ENCODE measurements at regions not wholly inside any gene's neighbourhood (a gene's known extent, or its start where the extent isn't known, plus 50 kb on each side); places are given as distances from the start of the nearest gene placed in this dataset.
"Not testable (repeated sequence)": the region's sequence is repeated elsewhere in the genome, so short reads cannot be mapped to it uniquely, and the experiment has no call there.

- no peak for DNase-seq
Measured at GRCh38 chr3:35042210-35042991, 596.9 kb upstream of the ARPP21 start.

DNA sequence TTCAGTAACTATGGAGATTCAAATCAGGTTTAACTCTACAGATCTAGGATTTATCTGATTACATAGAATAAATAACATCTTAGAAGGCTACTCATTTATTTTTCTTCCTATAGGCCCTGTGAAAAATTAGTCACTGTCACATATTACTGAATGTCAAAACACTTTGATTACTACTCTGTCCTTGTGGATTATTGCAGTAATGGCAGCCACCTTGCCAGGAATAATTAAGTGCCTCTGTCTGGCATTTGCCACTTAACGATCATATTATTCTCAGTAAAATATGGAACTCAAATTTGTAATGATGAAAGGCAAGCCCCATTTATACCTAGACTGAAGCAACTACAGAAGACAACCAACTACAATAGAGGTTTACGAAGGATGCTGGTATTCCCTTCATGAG, 596.3 kb upstream of the ARPP21 start:
- DNase-seq, result no peak

DNA sequence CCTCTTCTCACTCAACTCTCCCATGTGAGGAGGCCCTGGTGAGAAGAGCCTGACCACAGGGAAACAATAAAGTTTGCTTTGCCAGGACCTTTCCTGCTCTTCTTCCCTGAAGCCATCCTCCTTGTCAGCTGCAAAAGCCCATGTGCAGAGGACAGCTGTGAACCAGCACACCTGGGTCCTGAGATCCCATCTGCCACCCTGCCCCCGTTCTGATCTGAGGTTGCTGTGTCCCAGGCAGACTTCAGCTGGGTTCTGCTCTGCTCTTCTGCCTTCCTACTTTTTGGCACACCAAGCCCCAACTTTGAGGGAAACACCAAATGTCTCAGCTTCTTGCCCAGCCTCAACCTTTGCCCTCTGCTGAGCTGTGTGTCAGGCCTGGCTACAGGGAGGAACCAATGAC, 595.1 kb upstream of the ARPP21 start:
- DNase-seq, result no peak

GRCh38 chr3:35045118-35045517, 594.2 kb upstream of the ARPP21 start:
- no peak for DNase-seq

GRCh38 chr3:35064761-35065160, 574.6 kb upstream of the ARPP21 start:
- no peak for DNase-seq

DNA sequence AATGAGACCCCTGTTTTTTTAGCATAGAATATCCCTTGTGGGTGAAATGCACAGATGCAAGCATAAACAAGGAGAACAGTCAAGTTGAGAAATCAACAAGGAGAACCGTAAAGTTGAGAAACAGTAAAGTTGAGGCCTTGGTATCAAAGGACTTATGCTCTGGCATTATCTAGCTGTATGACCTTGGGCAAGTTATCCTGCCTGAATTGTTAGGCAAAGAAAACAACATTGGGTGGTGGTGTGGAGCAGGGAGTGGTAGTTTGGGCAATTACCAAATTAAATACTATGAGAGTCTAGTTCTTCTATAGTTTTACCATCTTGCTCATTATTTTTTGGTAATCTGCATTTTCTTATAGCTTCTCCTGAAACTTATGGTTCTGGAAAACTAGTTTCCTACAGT, 573.4 kb upstream of the ARPP21 start:
- DNase-seq, result no peak

DNA sequence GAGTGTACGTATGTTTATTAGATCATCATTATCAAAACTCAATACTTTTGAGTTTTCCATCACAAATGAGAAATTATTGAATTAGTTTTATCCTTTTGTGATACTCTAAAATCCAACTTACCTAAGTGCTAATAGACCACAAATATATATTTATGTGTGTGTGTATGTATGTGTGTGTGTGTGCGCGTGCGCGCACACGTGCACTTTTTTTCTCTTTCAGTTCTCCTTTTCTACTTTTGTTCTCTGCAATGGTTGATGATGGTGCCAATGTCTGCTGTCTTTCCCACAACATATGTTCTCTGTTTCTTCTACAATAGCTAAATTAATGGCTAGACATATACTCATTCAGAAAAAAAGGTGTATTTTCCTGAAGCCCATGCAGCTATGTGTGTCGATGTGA, 571.6 kb upstream of the ARPP21 start:
- DNase-seq, result no peak

DNA sequence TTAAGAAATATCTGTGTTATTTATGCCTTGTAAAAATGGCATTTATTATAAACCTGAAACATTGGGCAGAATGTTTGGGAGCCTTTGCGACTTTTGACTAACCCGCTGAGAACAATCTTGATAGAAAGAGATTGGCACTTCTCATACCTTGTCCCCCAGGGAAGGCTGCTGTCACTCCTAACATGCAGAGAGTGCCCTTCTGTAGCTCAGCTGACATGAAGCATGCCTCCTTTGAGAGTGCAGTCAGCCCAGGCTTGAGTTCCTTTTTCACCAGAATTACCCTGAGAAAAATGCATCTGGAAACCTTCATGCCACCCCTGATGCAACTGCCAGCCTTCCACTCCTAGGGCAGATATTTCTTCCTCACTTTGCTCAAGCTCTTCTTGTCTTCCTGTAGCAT, 569.2 kb upstream of the ARPP21 start:
- no peak for DNase-seq

- DNase-seq, result no peak
Measured at GRCh38 chr3:35071772-35072171, 567.6 kb upstream of the ARPP21 start.

GRCh38 chr3:35078780-35079179, 560.5 kb upstream of the ARPP21 start:
- DNase-seq, result no peak

DNA sequence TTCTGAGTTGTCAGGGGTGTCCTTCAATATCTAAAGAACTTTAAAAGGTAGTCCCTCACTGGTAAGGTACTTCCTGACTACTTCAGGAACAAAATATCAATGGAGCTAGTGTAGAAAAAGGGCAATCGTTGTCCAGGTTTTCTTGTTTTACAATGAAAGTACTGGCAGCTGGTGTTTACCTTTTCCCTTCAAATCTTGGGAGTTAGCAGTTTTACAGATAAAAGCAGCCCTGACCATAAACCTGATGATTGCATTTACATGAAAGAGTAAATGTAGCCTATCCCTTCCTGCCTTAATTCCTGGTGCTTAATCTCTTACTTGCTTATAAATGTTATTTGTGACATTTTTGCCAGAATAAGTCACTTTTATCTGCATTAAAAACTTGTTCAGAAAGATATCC, 559.9 kb upstream of the ARPP21 start:
- DNase-seq, result no peak

DNA sequence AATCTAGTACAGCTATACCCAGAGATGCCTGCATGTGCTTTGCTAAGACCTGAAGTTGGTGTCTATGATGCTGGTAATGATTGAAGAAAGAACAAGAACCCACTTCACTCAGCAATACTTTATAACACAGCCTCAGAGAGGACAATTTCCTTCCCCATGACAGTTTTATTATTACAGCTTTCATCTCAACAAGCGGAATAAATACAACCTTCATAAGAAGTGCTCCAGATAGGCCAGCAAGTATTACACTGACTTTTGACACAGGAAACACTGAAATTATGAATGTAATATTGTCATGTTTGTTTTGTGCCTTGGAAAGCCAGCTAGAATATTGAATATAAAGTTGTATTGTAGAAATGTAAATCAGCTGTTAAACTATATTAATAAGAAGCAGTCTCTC, 557.4 kb upstream of the ARPP21 start:
- no peak for DNase-seq

GRCh38 chr3:35088943-35089342, 550.4 kb upstream of the ARPP21 start:
- no peak for DNase-seq

DNA sequence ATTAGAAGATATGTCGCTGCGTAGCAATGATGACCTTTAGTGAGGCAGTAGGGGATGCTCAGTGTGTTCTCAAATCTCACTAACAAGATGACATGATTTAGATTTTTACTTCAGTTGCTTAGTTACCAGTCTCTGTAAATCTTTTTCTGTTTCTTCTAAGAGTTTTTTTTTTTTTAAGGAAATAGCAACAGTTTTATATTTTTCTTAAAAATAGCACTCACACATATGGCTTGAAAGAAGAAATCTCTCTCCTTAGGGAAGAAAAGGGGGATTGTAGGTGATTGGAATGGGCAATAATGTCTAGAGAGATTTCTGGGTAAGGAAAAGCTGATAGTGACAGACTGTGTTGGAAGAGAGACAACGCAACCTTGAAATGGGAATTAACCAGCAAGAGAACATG, 524.6 kb upstream of the ARPP21 start:
- DNase-seq, result no peak

DNA sequence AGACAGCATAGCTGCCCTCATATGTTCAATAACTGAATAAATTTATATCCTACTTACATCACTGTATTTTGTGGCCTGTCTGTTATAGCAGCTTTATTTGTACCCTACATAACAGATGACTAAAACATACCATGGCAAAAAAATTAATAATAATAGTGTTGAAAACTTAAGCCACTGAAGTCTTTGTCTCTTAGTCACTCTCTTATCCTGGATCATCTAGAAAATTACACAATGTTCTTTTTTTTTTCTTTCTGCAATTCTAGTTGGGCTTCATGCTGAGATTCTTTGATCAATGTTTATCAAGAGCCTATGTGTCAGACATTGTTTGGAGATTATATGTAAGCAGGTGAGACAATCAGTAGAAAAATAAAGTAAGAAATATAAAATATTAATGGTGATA, 519.3 kb upstream of the ARPP21 start:
- no peak for DNase-seq

DNA sequence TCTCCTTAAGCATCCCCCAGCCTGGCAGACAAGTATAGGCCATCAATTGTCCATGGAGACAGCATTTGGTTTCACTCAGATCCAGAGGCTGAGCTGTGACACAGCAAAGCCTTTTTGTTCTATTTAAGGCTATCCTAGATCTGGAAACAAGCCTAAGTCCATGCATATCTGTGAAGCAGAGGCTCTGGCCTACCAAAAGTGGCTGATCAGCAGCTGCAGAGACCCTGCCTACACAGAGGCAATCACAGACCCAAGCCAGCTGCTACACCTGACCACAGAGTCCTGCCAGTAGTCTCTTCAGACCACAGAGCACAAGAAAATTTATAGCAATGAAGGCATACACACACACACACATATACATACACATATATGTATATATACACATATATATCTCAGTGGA, 501.7 kb upstream of the ARPP21 start:
- peak; percentile 2 for DNase-seq

DNA sequence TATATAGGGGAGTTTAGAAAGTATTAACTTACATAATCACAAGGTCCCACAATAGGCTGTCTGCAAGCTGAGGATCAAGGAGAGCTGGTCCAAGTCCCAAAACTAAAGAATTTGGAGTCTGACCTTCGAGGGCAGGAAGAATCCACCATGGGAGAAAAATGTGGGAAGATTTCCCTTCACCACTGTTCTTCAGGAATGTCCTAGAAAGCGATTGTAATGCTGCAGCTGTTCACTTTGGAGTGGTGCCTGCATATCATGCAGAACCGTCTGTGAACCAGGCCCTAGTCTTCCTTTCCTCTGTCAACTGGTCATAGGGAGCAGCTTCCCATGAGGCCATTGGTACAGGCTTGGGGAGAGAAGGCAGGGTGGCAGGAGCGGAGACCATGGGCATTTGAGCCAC, 497.9 kb upstream of the ARPP21 start:
- no peak for DNase-seq

DNA sequence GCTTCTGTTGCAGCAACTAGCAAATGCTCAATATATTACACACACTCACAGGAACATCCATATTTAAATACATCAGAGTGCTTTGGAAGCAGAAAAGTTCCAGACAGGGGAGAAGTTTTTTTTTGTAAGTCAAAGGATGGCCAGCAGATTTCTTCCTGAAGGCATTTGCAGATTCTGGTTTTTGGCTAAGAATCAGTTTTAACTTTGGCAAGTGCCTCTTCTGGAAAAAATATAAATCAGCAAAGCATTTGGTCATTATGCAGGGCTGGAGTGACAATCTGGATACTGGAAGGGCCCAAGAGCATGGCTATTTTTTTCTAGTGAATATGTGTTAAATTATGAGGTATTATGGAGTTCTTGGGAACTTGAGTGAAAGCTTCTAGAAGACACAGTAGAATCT, 495.3 kb upstream of the ARPP21 start:
- DNase-seq, result peak; percentile 17

GRCh38 chr3:35146256-35147035, 492.9 kb upstream of the ARPP21 start:
- not testable (repeated sequence) for DNase-seq

- no peak for DNase-seq
Measured at GRCh38 chr3:35183927-35184675, 455.2 kb upstream of the ARPP21 start.

DNA sequence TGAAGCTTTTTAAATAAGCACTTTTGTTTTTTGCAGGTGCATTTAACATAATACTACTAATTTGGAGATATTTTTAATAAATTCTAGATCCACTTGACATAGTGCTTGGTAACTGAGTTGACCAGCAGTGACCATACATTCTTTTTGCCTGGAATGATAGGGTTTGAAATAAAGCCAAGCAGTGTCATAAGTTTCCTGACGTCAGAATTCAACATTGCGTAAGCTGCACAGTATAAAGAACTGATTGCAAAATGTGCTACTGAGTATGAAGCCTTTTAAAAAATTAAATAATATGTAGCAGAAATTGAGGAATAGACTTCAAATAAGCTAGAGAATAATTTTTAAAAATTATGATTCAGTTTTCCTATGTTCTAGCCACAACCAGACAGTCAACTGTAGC, 454.6 kb upstream of the ARPP21 start:
- no peak for DNase-seq

- DNase-seq, result no peak
Measured at GRCh38 chr3:35187908-35188307, 451.4 kb upstream of the ARPP21 start.

GRCh38 chr3:35194666-35195065, 444.7 kb upstream of the ARPP21 start:
- no peak for DNase-seq

GRCh38 chr3:35198857-35199256, 440.5 kb upstream of the ARPP21 start:
- DNase-seq, result no peak

Data from hindlimb muscle (tissue), 1 donor.